GM12891 (cell line): ENCODE measurements at regions not wholly inside any gene's neighbourhood (a gene's known extent, or its start where the extent isn't known, plus 50 kb on each side); places are given as distances from the start of the nearest gene placed in this dataset.

Experiments
- POLR2A ChIP-seq: IDR thresholded peaks from 2 replicates; pipeline ENCODE4 v1.6.1; 2011; ENCODE audit warnings: low read depth, low read length, control low read depth
- POLR2AphosphoS5 ChIP-seq: IDR thresholded peaks from 2 replicates; pipeline ENCODE4 v1.6.1; 2011; ENCODE audit warnings: low read depth, low read length, control low read depth

- TF ChIP-seq POLR2A (no peak), POLR2AphosphoS5 (no peak)
Observed at GRCh38 chr1:221182791-221183533, 303.7 kb downstream of the HLX start.
